ENCODE measurements at regions not wholly inside any gene's neighbourhood (a gene's known extent, or its start where the extent isn't known, plus 50 kb on each side); places are given as distances from the start of the nearest gene placed in this dataset.

DNA sequence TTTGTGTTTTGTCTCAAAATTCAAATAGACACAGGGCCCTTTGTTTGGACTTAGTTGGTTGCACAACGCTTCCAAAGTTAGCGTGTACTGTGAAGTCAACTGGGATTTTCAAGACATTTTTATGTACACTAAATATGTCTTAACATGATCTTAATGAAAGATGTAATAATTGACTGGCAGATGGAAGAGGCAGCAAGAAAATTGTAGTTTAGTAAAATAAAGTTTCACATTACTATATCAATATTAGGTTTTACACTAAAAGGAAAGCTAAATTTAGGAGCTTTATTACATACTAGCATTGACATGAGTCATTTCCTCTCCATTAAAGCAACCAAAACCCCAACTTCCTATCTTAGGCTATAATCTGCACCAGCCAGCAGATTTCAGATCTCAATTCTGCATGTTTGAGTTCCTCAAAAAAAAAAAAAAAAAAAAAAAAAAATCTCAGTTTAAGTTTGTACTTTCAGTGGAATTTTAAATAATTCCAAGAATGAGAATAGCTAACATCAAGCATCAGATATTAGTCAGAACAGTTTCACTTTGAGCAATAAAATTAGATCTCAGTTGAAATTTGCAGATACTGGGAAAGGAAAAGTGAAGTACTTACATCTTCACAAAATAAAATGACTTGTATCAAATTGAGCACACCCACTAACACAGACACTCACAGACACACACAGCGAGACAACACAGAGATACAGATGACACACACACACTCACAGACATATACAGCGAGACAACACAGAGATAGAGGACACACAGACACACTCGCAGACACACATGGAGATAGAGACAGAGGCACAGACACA is 346.6 kb upstream of the KLF6 start:
- H3K27ac ChIP-seq (ENCODE audit: low read depth, low read length), result no peak overlapping the region
- peak in 1 of 6 donors; percentile 27 for DNase-seq (ENCODE audit: low read depth in 4 of 6, low spot score in 6 of 6)
- WGBS (ENCODE audit: insufficient coverage), result 94% methylated on average over 3 of the region's 5 CpGs
- H3K9me3 ChIP-seq (ENCODE audit: control insufficient read depth, insufficient read depth, low read length), result no peaks in the 10 kb centered on the region
- no peaks in the 10 kb centered on the region for H3K36me3 ChIP-seq (ENCODE audit: control insufficient read depth, insufficient read depth, low read length)
- H3K4me1 ChIP-seq (ENCODE audit: control insufficient read depth, insufficient read depth, low read length), result no peaks in the 10 kb centered on the region
- H3K27me3 ChIP-seq (ENCODE audit: control insufficient read depth, insufficient read depth, low read length), result no peaks in the 10 kb centered on the region
- no peak overlapping the region for H3K4me3 ChIP-seq (ENCODE audit: low read depth, low read length)

DNA sequence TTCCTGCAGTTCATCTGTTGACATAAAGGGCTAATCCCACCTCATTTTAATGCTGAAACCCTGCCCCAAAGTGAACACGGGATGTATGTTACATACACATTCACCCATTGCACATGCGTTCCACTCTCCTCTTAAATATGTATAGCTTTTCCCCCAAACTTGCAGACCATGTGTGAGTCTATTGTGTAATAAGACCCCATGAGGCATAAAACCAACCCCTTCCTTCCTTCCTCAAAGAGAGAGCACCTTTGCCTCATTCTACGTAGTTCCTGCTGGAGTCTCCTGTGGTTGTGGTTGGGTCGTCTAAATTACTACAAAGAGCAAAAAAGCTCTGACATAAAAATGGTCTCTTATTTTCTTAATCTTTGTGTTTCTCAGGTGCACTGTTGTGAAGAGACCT is 345.7 kb upstream of the KLF6 start:
- Histone ChIP-seq H3K9me3 (ENCODE audit: control insufficient read depth, insufficient read depth, low read length) (no peaks in the 10 kb centered on the region), H3K36me3 (ENCODE audit: control insufficient read depth, insufficient read depth, low read length) (no peaks in the 10 kb centered on the region), H3K27me3 (ENCODE audit: control insufficient read depth, insufficient read depth, low read length) (no peaks in the 10 kb centered on the region), H3K4me1 (ENCODE audit: control insufficient read depth, insufficient read depth, low read length) (no peaks in the 10 kb centered on the region), H3K4me3 (ENCODE audit: low read depth, low read length) (no peak overlapping the region), H3K27ac (ENCODE audit: low read depth, low read length) (peak overlapping the region; percentile 6)
- no peak for DNase-seq (ENCODE audit: low read depth in 4 of 6, low spot score in 6 of 6)
- WGBS (ENCODE audit: insufficient coverage), result no CpG with 5 or more reads among the region's 4 CpGs

DNA sequence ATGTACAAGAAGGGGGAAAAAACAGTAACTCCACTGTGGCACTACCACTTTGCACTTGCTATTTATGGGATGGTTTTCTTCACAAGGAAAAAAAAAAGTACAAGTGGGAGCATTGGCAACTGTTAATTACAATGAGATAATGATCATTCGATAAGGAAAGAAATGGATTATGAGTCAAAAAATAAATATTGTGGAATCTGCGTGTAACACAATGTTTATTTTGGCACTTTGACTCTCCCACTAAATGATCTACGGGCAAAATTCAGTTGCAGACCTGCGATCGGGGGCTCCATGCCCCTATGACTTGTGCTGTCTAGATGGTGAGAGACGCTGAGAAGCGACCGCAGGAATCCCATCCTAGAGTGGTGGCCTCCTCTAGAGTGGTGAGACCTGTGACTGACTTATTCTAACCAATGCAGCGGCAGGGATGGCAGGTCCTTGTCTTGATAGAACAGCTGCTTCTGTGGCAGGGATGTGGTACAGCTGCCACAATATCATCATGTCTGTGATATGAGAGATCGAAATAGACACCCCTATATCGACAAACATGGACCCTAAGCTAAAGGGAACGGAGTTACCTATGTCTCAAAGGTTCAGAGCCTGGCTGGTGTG is 345.0 kb upstream of the KLF6 start:
- Histone ChIP-seq H3K9me3 (ENCODE audit: control insufficient read depth, insufficient read depth, low read length) (no peaks in the 10 kb centered on the region), H3K36me3 (ENCODE audit: control insufficient read depth, insufficient read depth, low read length) (no peaks in the 10 kb centered on the region), H3K27ac (ENCODE audit: low read depth, low read length) (no peak overlapping the region), H3K27me3 (ENCODE audit: control insufficient read depth, insufficient read depth, low read length) (no peaks in the 10 kb centered on the region), H3K4me3 (ENCODE audit: low read depth, low read length) (no peak overlapping the region), H3K4me1 (ENCODE audit: control insufficient read depth, insufficient read depth, low read length) (no peaks in the 10 kb centered on the region)
- no peak for DNase-seq (ENCODE audit: low read depth in 4 of 6, low spot score in 6 of 6)
- WGBS (ENCODE audit: insufficient coverage), result 97% methylated on average over 12 of the region's 12 CpGs

DNA sequence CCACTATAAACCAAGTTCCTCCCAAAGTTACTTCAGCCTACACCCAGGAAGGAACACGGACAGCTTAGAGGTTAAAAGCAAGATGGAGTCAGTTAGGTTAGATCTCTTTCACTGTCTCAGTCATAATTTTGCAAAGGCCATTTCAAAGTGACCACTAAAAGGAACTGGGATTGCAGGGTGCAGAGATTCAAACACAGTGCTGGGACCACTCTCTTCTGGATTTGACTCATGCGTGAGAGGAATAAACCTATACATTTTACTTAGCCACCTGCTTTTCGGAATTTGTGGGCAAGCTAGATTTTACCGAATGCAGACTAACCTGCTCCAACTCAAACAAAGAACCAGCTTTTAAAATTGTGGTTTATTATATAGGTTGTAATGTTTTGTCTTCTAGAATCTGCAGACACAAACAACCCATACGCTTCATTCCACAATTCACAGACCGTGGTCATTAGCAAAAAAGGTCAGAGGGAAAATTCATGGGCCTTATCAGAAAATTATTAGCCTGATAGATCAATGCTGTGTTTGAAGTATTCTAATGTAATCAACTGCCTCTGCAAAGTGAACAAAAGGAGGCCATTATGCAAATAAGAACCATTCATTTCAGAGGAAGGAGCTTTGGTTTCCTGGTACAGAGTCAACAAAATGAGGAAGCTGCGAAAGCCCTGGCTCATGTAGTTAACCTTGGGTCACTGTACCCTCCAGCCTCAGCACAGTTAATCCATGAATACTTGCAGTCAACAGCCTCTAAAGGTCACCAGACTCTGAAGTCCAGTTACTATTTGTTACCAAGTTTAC is 342.7 kb upstream of the KLF6 start:
- H3K27me3 ChIP-seq (ENCODE audit: control insufficient read depth, insufficient read depth, low read length), result no peaks in the 10 kb centered on the region
- H3K4me3 ChIP-seq (ENCODE audit: low read depth, low read length), result no peak overlapping the region
- 50% methylated on average over 2 of the region's 7 CpGs for WGBS (ENCODE audit: insufficient coverage)
- H3K27ac ChIP-seq (ENCODE audit: low read depth, low read length), result no peak overlapping the region
- no peaks in the 10 kb centered on the region for H3K4me1 ChIP-seq (ENCODE audit: control insufficient read depth, insufficient read depth, low read length)
- H3K9me3 ChIP-seq (ENCODE audit: control insufficient read depth, insufficient read depth, low read length), result no peaks in the 10 kb centered on the region
- peak in 2 of 6 donors; percentile 31 to 36 for DNase-seq (ENCODE audit: low read depth in 4 of 6, low spot score in 6 of 6)
- no peaks in the 10 kb centered on the region for H3K36me3 ChIP-seq (ENCODE audit: control insufficient read depth, insufficient read depth, low read length)

DNA sequence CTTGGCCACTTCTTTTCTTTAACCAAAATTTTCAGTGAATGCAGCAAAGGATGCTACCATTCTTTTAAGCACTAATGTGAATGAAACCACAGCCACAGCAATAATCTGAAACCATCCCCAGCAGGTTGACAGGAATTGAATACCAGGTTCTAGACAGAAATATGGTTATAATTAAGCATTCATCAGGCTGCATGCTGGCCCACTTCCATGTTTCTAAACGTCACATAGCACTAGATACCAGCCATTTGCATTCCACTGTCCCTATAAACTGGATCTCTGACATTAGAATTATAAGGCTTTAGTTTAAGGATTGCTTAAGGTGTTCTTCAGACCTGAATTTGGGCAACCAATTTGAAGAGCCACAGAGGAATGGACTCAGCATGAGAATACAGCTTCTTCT is 340.8 kb upstream of the KLF6 start:
- WGBS (ENCODE audit: insufficient coverage), result no CpG with 5 or more reads among the region's 1 CpG

DNA sequence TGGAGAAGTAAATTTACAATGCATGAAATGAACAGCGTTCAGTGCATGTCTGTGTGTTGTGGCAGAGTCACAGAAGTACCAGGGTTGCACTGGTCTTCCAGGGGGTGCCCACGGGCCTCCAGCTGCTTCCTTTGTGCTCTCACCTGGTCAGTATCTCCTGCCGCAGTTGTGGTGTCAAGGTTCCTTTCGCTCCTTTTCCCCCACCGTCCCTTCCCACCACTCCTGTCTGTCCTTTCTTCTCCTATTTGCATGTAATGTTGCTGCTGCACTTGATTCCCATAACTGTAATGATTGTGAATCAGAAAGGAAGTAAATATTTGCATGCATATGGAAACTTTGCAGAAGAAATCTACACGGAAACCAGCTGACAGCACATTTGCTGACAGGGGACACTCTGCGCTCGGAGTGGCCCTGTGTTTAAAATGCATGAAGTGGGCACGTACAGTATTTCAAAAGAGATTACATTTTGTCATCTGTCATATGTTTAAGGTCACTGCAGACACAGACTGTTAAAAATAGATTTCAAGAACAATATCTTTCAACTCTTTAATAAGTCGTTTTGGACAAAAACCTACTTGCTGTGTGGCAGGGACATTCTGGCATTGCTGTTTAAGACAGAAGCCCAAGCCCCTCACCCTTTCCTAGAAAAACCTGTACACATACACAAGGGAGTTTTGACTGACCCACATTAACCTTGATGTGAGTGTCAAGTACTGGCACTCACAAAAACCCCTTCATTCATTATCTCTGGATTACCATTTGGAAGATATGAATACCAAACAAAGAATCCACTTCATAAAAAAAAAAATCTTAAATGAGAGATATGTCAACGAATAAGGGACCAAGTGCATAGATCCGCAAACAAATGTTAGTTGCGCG is 336.7 kb upstream of the KLF6 start:
- Histone ChIP-seq H3K27me3 (ENCODE audit: control insufficient read depth, insufficient read depth, low read length) (no peaks in the 10 kb centered on the region), H3K4me3 (ENCODE audit: low read depth, low read length) (no peak overlapping the region), H3K4me1 (ENCODE audit: control insufficient read depth, insufficient read depth, low read length) (peaks cover 3% of the 10 kb centered on the region), H3K9me3 (ENCODE audit: control insufficient read depth, insufficient read depth, low read length) (no peaks in the 10 kb centered on the region), H3K27ac (ENCODE audit: low read depth, low read length) (no peak overlapping the region), H3K36me3 (ENCODE audit: control insufficient read depth, insufficient read depth, low read length) (no peaks in the 10 kb centered on the region)
- WGBS (ENCODE audit: insufficient coverage), result 79% methylated on average over 9 of the region's 14 CpGs
- DNase-seq (ENCODE audit: low read depth in 4 of 6, low spot score in 6 of 6), result no peak

More for the DNA sequence above, 340.8 kb upstream of the KLF6 start:
- Histone ChIP-seq H3K27ac (ENCODE audit: low read depth, low read length) (no peak overlapping the region), H3K36me3 (ENCODE audit: control insufficient read depth, insufficient read depth, low read length) (no peaks in the 10 kb centered on the region), H3K4me3 (ENCODE audit: low read depth, low read length) (no peak overlapping the region), H3K9me3 (ENCODE audit: control insufficient read depth, insufficient read depth, low read length) (no peaks in the 10 kb centered on the region), H3K27me3 (ENCODE audit: control insufficient read depth, insufficient read depth, low read length) (no peaks in the 10 kb centered on the region), H3K4me1 (ENCODE audit: control insufficient read depth, insufficient read depth, low read length) (peaks cover 3% of the 10 kb centered on the region)
- no peak for DNase-seq (ENCODE audit: low read depth in 4 of 6, low spot score in 6 of 6)

DNA sequence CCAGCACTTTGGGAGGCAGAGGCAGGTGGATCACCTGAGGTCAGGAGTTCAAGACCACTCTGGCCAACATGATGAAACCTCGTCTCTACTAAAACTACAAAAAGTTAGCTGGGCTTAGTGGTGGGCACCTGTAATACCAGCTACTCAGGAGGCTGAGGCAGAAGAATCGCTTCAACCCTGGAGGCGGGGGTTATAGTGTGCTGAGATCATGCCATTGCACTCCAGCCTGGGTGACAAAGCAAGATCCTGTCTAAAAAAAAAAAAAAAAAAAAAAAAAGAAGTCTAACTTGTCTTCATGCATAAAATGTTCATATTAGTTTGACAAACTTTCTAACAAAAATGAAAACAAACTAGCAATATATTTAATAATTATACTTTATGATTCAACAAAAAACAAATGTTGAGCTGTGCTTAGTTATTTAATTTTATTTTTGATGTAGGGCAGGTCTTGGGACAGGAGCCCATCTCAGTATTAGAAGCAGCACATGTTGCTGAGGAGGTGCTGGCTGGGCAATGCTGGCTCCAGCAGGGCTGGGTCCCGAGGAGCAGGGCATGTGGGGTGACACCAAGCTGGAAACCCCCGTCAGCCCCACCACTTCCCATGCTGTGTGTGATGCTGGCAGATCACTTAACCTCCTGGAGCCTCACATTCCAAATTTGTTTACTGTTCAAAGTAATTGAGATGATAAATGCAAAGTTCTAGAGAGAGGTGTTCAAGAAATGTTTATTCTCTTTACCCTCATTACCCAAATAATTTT is 335.3 kb upstream of the KLF6 start:
- no peak for DNase-seq (ENCODE audit: low read depth in 4 of 6, low spot score in 6 of 6)
- no peaks in the 10 kb centered on the region for H3K9me3 ChIP-seq (ENCODE audit: control insufficient read depth, insufficient read depth, low read length)
- no peaks in the 10 kb centered on the region for H3K36me3 ChIP-seq (ENCODE audit: control insufficient read depth, insufficient read depth, low read length)
- H3K27ac ChIP-seq (ENCODE audit: low read depth, low read length), result no peak overlapping the region
- H3K4me3 ChIP-seq (ENCODE audit: low read depth, low read length), result no peak overlapping the region
- peaks cover 3% of the 10 kb centered on the region for H3K4me1 ChIP-seq (ENCODE audit: control insufficient read depth, insufficient read depth, low read length)
- no peaks in the 10 kb centered on the region for H3K27me3 ChIP-seq (ENCODE audit: control insufficient read depth, insufficient read depth, low read length)
- no CpG with 5 or more reads among the region's 5 CpGs for WGBS (ENCODE audit: insufficient coverage)

DNA sequence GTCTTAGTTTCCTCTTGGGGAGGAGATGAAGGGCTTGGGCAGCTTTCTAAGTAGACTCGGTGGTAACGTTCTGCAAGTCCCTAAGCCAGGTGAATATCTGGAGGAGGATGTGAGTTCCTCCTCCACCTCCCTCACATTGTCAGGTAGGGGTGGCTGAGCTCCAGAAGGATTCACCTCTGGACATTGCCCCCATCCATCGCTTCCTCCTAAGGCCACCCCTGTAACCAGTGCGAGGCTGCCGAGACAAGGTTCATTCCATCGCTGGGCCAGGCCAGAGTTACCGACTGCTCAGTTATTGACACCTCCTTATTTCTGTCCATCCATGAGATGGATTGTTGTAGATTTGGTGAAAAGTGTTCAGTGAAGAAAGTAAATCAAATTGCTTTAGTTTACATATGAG is 334.1 kb upstream of the KLF6 start:
- peaks cover 3% of the 10 kb centered on the region for H3K4me1 ChIP-seq (ENCODE audit: control insufficient read depth, insufficient read depth, low read length)
- no peak overlapping the region for H3K27ac ChIP-seq (ENCODE audit: low read depth, low read length)
- no CpG with 5 or more reads among the region's 7 CpGs for WGBS (ENCODE audit: insufficient coverage)
- no peaks in the 10 kb centered on the region for H3K9me3 ChIP-seq (ENCODE audit: control insufficient read depth, insufficient read depth, low read length)
- no peaks in the 10 kb centered on the region for H3K36me3 ChIP-seq (ENCODE audit: control insufficient read depth, insufficient read depth, low read length)
- no peak for DNase-seq (ENCODE audit: low read depth in 4 of 6, low spot score in 6 of 6)
- no peak overlapping the region for H3K4me3 ChIP-seq (ENCODE audit: low read depth, low read length)
- H3K27me3 ChIP-seq (ENCODE audit: control insufficient read depth, insufficient read depth, low read length), result no peaks in the 10 kb centered on the region
